HepG2 (cell line): ENCODE measurements at regions not wholly inside any gene's neighbourhood (a gene's known extent, or its start where the extent isn't known, plus 50 kb on each side); places are given as distances from the start of the nearest gene placed in this dataset.

Experiments
- ATAC-seq: fragments of 200-7000 bp; cut with Tn5 transposase; 3 replicates; pipeline ENCODE4 v1.9.1; 2020; ENCODE audit warnings: mild to moderate bottlenecking, moderate library complexity
- BruUV-seq: library from RNA; stranded (reverse); fragments of 400-500 nt; replicated peaks from 2 replicates; lab custom pipeline; 2021; lab: Mats Ljungman, UMichigan
- CTCF ChIA-PET: fragments of 300-600 bp; formaldehyde crosslinking; extraction: SDS; loops from one replicate; lab custom pipeline; 2021; ENCODE audit warnings: low total read pairs, inconsistent platforms, low intra/inter-chr PET ratio; lab: Yijun Ruan, JAX
- POLR2A ChIA-PET: fragments of 350-600 bp; sonication (Branson Sonifier 250); formaldehyde crosslinking; loops from one replicate; lab custom pipeline; 2020; ENCODE audit warnings: antibody characterized with exemption, inconsistent platforms; lab: Yijun Ruan, JAX
- DNase-seq: peaks from one replicate; pipeline ENCODE4 v3.0.0-alpha.2; 2015; ENCODE audit warnings: low spot score
- FAIRE-seq: peaks from 3 replicates; lab custom pipeline; 2011; peaks lifted over from hg19 to GRCh38; lab: Jason Lieb, UNC
- H2AFZ ChIP-seq: one replicate; pipeline ENCODE4 v1.6.1; 2011; ENCODE audit warnings: low read length, inconsistent platforms
- H3K27ac ChIP-seq: fragments of 300-600 bp; 3 replicates; pipeline ENCODE4 v1.8.0; 2011; ENCODE audit warnings: mixed run types, mild to moderate bottlenecking, mixed read lengths, low read length, inconsistent platforms; ENCODE audit not compliant: insufficient read depth; ENCODE audit errors: extremely low read length
- H3K27me3 ChIP-seq, 2 experiments: fragments of 200-600 bp in 1 of 2; 2 replicates in 1 of 2; 3 replicates in 1 of 2; pipeline versions ENCODE4 v1.6.0 to v1.8.0; 2011; ENCODE audit warnings: low read length in 2 of 2, mild to moderate bottlenecking in 2 of 2, moderate library complexity in 2 of 2, inconsistent platforms in 1 of 2; ENCODE audit not compliant: insufficient read depth in 2 of 2, control insufficient read depth in 1 of 2
- H3K36me3 ChIP-seq, 2 experiments: fragments of 200-600 bp in 1 of 2; replicated peaks in 1 of 2; 2 replicates in 1 of 2; 3 replicates in 1 of 2; pipeline versions ENCODE4 v1.5.1 to v1.8.0; 2011; ENCODE audit warnings: low read length in 2 of 2, inconsistent platforms in 1 of 2; ENCODE audit not compliant: insufficient read depth in 2 of 2, control insufficient read depth in 1 of 2
- H3K4me1 ChIP-seq: 2 replicates; pipeline ENCODE4 v1.5.1; 2012; ENCODE audit warnings: low read length, inconsistent platforms; ENCODE audit not compliant: insufficient read depth
- H3K4me2 ChIP-seq: 2 replicates; pipeline ENCODE4 v1.6.0; 2011; ENCODE audit warnings: low read depth, low read length, inconsistent platforms
- H3K4me3 ChIP-seq, 3 experiments: fragments of 200-600 bp in 1 of 3; sonication (generic), shearing (Covaris generic) in 1 of 3; replicated peaks in 1 of 3; 2 replicates each; pipeline ENCODE4 v1.5.1; 2011 to 2016; ENCODE audit warnings: low read length in 3 of 3, inconsistent platforms in 2 of 3, low read depth in 2 of 3, mild to moderate bottlenecking in 2 of 3, control low read depth in 1 of 3, mixed read lengths in 1 of 3; ENCODE audit not compliant: insufficient read depth in 1 of 3
- H3K79me2 ChIP-seq: one replicate; pipeline ENCODE4 v1.6.1; 2011; ENCODE audit warnings: low read length, inconsistent platforms; ENCODE audit not compliant: insufficient read depth
- H3K9ac ChIP-seq: 2 replicates; pipeline ENCODE4 v1.6.0; 2011; ENCODE audit warnings: mild to moderate bottlenecking, low read depth, low read length, inconsistent platforms; ENCODE audit not compliant: insufficient read depth
- H3K9me3 ChIP-seq: 2 replicates; pipeline ENCODE4 v1.5.1; 2012; ENCODE audit warnings: mild to moderate bottlenecking, low read length
- H4K20me1 ChIP-seq: 2 replicates; pipeline ENCODE4 v1.6.0; 2011; ENCODE audit warnings: inconsistent platforms, mild to moderate bottlenecking, low read length, moderate library complexity; ENCODE audit not compliant: insufficient read depth
- ZNF660 ChIP-seq: sonication (generic); formaldehyde crosslinking; IDR thresholded peaks from 2 replicates; pipeline ENCODE4 v1.5.1; 2020; ENCODE audit warnings: mild to moderate bottlenecking, low read depth, missing genetic modification reagents, borderline replicate concordance
- WGBS: methylation state at CpG from one replicate; pipeline ENCODE4 v1.1.6; 2017; ENCODE audit warnings: low lambda C conversion rate; 5-methylcytosine and 5-hydroxymethylcytosine counted together
- in situ Hi-C: cut with HindIII; loops from 2 replicates; pipeline ENCODE4 v1.10.0; 2017; ENCODE audit warnings: low pct_unique_long_range_greater_than_20kb; ENCODE audit not compliant: extremely low pct_ligation_motif_present
- intact Hi-C: fragments of 100-400 bp; cut with micrococcal nuclease; formaldehyde crosslinking; loops from one replicate; pipeline ENCODE4 v1.10.0; 2022; ENCODE audit not compliant: unreplicated experiment
- TF ChIP-seq, protein P1 (sequence below): sonication (generic); formaldehyde crosslinking; IDR thresholded peaks from 2 replicates; pipeline ENCODE4 v1.5.0; 2020; ENCODE audit warnings: mild to moderate bottlenecking, missing genetic modification reagents, borderline replicate concordance
- TF ChIP-seq, protein P2 (sequence below): sonication (generic); formaldehyde crosslinking; IDR thresholded peaks from 2 replicates; pipeline ENCODE4 v1.4.0; 2020; ENCODE audit warnings: missing genetic modification reagents, borderline replicate concordance
- TF ChIP-seq, protein P3 (sequence below): sonication (generic); formaldehyde crosslinking; IDR thresholded peaks from 2 replicates; pipeline ENCODE4 v1.8.1; 2023; ENCODE audit warnings: missing genetic modification reagents, inconsistent platforms, borderline replicate concordance
- TF ChIP-seq, protein P4 (sequence below): sonication (generic); formaldehyde crosslinking; IDR thresholded peaks from 2 replicates; pipeline ENCODE4 v1.5.1; 2020; ENCODE audit warnings: mild to moderate bottlenecking, moderate library complexity, missing genetic modification reagents

DNA sequence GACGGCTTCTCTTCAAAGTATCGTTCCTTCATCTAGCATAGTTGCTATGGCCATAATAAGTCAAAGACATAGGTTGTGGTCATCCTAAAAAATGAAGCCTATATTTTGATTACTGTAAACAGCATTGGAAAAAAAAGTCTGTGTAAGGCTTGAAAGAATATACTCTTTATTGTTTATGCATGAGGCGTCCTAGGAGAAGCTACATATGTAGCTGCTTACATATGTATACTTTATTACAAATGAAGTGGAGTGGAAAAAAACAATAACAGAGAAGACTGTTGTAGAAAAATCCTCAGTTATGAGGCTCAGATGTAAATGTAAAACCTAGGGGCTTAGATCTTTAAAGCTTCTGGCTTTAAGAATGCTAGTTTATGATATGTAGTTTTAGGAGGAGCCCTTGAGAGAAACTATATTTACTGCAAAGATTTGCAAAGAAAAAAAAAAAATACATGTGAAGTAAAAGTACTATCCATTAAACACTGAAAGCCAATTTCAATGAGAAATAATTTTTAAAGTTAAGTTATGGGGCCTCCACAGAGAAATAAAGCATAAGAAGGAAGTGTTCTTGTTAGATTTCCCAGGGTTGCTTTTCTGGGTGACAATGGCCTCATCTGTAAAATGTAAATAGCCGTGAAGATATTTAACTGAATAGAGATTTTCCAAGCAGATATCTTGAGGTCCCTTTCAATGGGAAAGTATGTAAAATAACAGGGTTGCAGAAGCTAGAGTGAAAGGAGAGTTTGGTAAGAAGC, 598.2 kb downstream of the TRIML1 start:
- WGBS, result 15% methylated on average over 4 of the region's 4 CpGs
- no peak for FAIRE-seq
- in situ Hi-C loops (no loop called here), intact Hi-C loops (no loop called here)
- POLR2A ChIA-PET, result no interaction called here
- no peak overlapping the region for H3K4me2 ChIP-seq
- no peak for ATAC-seq
- DNase-seq, result no peak
- H3K4me1 ChIP-seq, result no peaks in the 10 kb centered on the region
- no peak overlapping the region for H3K9ac ChIP-seq
- H3K4me3 ChIP-seq, result no peak overlapping the region
- no peaks in the 10 kb centered on the region for H3K36me3 ChIP-seq
- no TSS peak for BruUV-seq
- no peaks in the 10 kb centered on the region for H4K20me1 ChIP-seq
- no peak overlapping the region for H2AFZ ChIP-seq
- no peaks in the 10 kb centered on the region for H3K79me2 ChIP-seq
- no peaks in the 10 kb centered on the region for H3K27me3 ChIP-seq
- H3K9me3 ChIP-seq, result no peaks in the 10 kb centered on the region
- H3K27ac ChIP-seq, result no peak overlapping the region
- CTCF ChIA-PET, result no interaction called here
- TF ChIP-seq, protein P1, sequence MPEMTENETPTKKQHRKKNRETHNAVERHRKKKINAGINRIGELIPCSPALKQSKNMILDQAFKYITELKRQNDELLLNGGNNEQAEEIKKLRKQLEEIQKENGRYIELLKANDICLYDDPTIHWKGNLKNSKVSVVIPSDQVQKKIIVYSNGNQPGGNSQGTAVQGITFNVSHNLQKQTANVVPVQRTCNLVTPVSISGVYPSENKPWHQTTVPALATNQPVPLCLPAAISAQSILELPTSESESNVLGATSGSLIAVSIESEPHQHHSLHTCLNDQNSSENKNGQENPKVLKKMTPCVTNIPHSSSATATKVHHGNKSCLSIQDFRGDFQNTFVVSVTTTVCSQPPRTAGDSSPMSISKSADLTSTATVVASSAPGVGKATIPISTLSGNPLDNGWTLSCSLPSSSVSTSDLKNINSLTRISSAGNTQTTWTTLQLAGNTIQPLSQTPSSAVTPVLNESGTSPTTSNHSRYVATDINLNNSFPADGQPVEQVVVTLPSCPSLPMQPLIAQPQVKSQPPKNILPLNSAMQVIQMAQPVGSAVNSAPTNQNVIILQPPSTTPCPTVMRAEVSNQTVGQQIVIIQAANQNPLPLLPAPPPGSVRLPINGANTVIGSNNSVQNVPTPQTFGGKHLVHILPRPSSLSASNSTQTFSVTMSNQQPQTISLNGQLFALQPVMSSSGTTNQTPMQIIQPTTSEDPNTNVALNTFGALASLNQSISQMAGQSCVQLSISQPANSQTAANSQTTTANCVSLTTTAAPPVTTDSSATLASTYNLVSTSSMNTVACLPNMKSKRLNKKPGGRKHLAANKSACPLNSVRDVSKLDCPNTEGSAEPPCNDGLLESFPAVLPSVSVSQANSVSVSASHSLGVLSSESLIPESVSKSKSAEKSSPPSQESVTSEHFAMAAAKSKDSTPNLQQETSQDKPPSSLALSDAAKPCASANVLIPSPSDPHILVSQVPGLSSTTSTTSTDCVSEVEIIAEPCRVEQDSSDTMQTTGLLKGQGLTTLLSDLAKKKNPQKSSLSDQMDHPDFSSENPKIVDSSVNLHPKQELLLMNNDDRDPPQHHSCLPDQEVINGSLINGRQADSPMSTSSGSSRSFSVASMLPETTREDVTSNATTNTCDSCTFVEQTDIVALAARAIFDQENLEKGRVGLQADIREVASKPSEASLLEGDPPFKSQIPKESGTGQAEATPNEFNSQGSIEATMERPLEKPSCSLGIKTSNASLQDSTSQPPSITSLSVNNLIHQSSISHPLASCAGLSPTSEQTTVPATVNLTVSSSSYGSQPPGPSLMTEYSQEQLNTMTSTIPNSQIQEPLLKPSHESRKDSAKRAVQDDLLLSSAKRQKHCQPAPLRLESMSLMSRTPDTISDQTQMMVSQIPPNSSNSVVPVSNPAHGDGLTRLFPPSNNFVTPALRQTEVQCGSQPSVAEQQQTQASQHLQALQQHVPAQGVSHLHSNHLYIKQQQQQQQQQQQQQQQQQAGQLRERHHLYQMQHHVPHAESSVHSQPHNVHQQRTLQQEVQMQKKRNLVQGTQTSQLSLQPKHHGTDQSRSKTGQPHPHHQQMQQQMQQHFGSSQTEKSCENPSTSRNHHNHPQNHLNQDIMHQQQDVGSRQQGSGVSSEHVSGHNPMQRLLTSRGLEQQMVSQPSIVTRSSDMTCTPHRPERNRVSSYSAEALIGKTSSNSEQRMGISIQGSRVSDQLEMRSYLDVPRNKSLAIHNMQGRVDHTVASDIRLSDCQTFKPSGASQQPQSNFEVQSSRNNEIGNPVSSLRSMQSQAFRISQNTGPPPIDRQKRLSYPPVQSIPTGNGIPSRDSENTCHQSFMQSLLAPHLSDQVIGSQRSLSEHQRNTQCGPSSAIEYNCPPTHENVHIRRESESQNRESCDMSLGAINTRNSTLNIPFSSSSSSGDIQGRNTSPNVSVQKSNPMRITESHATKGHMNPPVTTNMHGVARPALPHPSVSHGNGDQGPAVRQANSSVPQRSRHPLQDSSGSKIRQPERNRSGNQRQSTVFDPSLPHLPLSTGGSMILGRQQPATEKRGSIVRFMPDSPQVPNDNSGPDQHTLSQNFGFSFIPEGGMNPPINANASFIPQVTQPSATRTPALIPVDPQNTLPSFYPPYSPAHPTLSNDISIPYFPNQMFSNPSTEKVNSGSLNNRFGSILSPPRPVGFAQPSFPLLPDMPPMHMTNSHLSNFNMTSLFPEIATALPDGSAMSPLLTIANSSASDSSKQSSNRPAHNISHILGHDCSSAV (CRISPR knock-in tag), result no peak
- TF ChIP-seq, protein P2, sequence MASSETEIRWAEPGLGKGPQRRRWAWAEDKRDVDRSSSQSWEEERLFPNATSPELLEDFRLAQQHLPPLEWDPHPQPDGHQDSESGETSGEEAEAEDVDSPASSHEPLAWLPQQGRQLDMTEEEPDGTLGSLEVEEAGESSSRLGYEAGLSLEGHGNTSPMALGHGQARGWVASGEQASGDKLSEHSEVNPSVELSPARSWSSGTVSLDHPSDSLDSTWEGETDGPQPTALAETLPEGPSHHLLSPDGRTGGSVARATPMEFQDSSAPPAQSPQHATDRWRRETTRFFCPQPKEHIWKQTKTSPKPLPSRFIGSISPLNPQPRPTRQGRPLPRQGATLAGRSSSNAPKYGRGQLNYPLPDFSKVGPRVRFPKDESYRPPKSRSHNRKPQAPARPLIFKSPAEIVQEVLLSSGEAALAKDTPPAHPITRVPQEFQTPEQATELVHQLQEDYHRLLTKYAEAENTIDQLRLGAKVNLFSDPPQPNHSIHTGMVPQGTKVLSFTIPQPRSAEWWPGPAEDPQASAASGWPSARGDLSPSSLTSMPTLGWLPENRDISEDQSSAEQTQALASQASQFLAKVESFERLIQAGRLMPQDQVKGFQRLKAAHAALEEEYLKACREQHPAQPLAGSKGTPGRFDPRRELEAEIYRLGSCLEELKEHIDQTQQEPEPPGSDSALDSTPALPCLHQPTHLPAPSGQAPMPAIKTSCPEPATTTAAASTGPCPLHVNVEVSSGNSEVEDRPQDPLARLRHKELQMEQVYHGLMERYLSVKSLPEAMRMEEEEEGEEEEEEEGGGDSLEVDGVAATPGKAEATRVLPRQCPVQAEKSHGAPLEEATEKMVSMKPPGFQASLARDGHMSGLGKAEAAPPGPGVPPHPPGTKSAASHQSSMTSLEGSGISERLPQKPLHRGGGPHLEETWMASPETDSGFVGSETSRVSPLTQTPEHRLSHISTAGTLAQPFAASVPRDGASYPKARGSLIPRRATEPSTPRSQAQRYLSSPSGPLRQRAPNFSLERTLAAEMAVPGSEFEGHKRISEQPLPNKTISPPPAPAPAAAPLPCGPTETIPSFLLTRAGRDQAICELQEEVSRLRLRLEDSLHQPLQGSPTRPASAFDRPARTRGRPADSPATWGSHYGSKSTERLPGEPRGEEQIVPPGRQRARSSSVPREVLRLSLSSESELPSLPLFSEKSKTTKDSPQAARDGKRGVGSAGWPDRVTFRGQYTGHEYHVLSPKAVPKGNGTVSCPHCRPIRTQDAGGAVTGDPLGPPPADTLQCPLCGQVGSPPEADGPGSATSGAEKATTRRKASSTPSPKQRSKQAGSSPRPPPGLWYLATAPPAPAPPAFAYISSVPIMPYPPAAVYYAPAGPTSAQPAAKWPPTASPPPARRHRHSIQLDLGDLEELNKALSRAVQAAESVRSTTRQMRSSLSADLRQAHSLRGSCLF, result no peak
- TF ChIP-seq, protein P3, sequence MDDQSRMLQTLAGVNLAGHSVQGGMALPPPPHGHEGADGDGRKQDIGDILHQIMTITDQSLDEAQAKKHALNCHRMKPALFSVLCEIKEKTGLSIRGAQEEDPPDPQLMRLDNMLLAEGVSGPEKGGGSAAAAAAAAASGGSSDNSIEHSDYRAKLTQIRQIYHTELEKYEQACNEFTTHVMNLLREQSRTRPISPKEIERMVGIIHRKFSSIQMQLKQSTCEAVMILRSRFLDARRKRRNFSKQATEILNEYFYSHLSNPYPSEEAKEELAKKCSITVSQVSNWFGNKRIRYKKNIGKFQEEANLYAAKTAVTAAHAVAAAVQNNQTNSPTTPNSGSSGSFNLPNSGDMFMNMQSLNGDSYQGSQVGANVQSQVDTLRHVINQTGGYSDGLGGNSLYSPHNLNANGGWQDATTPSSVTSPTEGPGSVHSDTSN (CRISPR knock-in tag), result no peak
- TF ChIP-seq, protein P4, sequence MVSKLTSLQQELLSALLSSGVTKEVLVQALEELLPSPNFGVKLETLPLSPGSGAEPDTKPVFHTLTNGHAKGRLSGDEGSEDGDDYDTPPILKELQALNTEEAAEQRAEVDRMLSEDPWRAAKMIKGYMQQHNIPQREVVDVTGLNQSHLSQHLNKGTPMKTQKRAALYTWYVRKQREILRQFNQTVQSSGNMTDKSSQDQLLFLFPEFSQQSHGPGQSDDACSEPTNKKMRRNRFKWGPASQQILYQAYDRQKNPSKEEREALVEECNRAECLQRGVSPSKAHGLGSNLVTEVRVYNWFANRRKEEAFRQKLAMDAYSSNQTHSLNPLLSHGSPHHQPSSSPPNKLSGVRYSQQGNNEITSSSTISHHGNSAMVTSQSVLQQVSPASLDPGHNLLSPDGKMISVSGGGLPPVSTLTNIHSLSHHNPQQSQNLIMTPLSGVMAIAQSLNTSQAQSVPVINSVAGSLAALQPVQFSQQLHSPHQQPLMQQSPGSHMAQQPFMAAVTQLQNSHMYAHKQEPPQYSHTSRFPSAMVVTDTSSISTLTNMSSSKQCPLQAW (CRISPR knock-in tag), result no peak
- no peak for TF ChIP-seq ZNF660
